ENCODE measurements at regions not wholly inside any gene's neighbourhood (a gene's known extent, or its start where the extent isn't known, plus 50 kb on each side); places are given as distances from the start of the nearest gene placed in this dataset.

- TF ChIP-seq CTCF (conservative IDR thresholded peaks at IDR 0.05) (no peak), EZH2 (IDR thresholded peaks at IDR 0.05; ENCODE audit: low read depth) (no peak)
Measured at GRCh38 chr6:126181890-126182289, 158.0 kb upstream of the CENPW start.

Measured in PC-9 (cell line).